ENCODE measurements at regions not wholly inside any gene's neighbourhood (a gene's known extent, or its start where the extent isn't known, plus 50 kb on each side); places are given as distances from the start of the nearest gene placed in this dataset.

DNA sequence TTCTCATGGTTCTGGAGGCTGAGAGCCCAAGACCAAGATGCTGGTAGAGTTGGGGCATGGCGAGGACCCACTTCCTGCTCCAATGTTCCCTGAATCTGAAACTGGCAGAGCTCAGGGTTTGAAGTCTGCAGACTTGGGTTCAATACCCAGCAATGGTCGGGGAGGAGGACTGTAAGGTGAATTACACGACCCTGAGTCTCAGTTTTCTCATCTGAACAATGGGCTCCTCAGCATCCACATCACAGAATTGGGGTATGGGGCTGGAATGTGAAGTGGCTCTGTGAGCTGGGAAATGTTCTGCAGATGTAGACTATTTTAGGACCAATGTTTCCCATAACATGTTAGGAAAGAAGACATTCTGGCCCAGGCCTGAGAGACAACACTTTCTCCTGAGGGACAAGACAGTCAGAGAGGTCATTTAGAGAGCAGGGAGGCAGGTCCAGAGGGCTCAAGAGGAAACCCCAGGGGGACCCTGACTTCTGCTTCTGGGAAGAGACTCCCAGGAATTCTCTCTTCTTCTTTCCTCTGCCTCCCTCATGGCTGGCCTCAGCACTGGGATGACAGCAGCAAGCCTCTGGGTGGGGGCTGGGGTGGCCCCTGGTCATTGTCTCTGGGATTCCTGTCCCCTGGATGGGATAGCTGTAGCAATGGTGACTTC lies 141.3 kb upstream of the PMEPA1 start:
- no peaks in the 10 kb centered on the region for H3K9me3 ChIP-seq (ENCODE audit: severe bottlenecking)
- DNase-seq, result no peak
- no peaks in the 10 kb centered on the region for H3K36me3 ChIP-seq
- H3K4me3 ChIP-seq (ENCODE audit: low read depth, low read length), result no peak overlapping the region
- no peak overlapping the region for H3K27ac ChIP-seq
- H3K27me3 ChIP-seq (ENCODE audit: insufficient read depth, low read depth, severe bottlenecking), result no peaks in the 10 kb centered on the region
- TF ChIP-seq, protein P1, sequence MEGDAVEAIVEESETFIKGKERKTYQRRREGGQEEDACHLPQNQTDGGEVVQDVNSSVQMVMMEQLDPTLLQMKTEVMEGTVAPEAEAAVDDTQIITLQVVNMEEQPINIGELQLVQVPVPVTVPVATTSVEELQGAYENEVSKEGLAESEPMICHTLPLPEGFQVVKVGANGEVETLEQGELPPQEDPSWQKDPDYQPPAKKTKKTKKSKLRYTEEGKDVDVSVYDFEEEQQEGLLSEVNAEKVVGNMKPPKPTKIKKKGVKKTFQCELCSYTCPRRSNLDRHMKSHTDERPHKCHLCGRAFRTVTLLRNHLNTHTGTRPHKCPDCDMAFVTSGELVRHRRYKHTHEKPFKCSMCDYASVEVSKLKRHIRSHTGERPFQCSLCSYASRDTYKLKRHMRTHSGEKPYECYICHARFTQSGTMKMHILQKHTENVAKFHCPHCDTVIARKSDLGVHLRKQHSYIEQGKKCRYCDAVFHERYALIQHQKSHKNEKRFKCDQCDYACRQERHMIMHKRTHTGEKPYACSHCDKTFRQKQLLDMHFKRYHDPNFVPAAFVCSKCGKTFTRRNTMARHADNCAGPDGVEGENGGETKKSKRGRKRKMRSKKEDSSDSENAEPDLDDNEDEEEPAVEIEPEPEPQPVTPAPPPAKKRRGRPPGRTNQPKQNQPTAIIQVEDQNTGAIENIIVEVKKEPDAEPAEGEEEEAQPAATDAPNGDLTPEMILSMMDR (IDR thresholded peaks at IDR 0.05; ENCODE audit: low read depth, low read length), result no peak

DNA sequence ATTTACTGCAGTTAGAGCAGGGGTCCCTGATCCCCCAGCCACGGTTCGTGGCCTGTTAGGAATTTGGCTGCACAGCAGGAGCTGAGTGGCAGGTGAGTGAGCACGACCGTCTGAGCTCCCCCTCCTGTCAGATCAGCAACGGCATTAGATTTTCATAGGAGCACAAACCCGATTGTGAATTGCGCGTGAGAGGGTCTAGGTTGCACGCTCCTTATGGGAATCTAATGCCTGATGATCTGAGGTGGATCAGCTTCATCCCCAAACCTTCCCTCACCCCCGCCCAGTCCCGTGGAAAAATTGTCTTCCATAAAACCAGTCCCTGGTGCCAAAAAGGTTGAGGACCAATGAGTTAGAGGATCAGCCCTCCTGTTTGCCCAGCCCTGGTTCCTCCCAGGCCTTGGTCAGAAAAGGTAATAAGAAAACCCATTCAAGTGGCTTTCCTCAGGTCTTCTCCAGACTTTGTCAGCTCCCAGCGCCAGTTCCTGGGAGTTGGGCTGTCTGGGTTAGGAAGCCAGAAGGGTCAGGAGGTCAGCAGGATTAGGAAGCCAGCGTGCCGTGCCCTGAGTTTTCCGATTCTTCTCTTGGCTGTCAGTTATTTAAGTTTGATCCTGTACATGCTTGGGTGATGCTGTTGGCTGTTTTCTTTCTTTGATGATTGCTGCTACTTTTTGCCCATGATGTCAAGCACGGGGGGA lies 139.9 kb upstream of the PMEPA1 start:
- TF ChIP-seq, protein P1 (IDR thresholded peaks at IDR 0.05; ENCODE audit: low read depth, low read length), result no peak
- H3K9me3 ChIP-seq (ENCODE audit: severe bottlenecking), result no peaks in the 10 kb centered on the region
- H3K27ac ChIP-seq, result no peak overlapping the region
- no peak overlapping the region for H3K4me3 ChIP-seq (ENCODE audit: low read depth, low read length)
- no peaks in the 10 kb centered on the region for H3K27me3 ChIP-seq (ENCODE audit: insufficient read depth, low read depth, severe bottlenecking)
- DNase-seq, result no peak
- no peaks in the 10 kb centered on the region for H3K36me3 ChIP-seq

DNA sequence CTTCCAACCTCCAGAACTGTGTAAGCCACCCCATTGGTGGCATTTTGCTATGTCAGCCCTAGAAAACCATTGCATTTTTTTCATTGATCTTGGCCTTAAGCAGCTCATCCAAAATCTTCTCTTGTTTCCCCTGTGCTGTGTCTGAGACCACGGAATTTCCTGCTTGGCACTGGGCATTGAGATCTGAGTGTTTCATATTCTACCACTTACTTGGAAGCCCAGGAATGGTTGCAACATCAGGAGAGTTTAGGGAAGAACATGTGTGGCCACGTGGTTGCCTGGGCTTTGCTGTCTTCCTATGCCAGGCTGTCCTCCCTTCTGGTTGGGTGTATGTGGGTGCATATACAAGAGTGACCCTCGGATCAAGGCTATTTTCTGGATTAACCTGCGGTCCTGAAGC lies 139.3 kb upstream of the PMEPA1 start:
- TF ChIP-seq, protein P1 (IDR thresholded peaks at IDR 0.05; ENCODE audit: low read depth, low read length), result no peak
- H3K4me3 ChIP-seq (ENCODE audit: low read depth, low read length), result no peak overlapping the region
- no peak overlapping the region for H3K27ac ChIP-seq
- no peaks in the 10 kb centered on the region for H3K9me3 ChIP-seq (ENCODE audit: severe bottlenecking)
- DNase-seq, result no peak
- H3K36me3 ChIP-seq, result no peaks in the 10 kb centered on the region
- no peaks in the 10 kb centered on the region for H3K27me3 ChIP-seq (ENCODE audit: insufficient read depth, low read depth, severe bottlenecking)

DNA sequence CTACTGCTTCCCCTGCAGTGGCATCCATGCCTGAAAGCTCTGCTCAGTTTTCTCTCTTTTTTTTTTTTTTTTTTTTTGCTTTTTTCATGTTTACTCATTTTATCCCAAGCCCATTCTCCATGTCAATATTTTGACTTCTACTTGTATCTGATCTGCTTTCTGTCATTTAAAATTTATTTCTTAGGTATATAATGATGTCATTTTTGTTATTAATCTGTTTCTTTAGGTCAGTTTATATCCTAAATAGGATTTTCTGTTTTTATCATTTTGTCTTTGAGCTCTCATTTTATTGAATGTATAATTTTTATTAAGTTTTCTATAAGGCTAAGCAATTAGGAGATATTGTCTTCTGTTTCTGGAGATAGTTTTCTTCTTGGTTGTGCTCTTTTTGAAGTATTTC lies 138.5 kb upstream of the PMEPA1 start:
- Histone ChIP-seq H3K36me3 (no peaks in the 10 kb centered on the region), H3K9me3 (ENCODE audit: severe bottlenecking) (no peaks in the 10 kb centered on the region), H3K4me3 (ENCODE audit: low read depth, low read length) (no peak overlapping the region), H3K27me3 (ENCODE audit: insufficient read depth, low read depth, severe bottlenecking) (no peaks in the 10 kb centered on the region), H3K27ac (no peak overlapping the region)
- no peak for DNase-seq
- TF ChIP-seq, protein P1 (IDR thresholded peaks at IDR 0.05; ENCODE audit: low read depth, low read length), result no peak

DNA sequence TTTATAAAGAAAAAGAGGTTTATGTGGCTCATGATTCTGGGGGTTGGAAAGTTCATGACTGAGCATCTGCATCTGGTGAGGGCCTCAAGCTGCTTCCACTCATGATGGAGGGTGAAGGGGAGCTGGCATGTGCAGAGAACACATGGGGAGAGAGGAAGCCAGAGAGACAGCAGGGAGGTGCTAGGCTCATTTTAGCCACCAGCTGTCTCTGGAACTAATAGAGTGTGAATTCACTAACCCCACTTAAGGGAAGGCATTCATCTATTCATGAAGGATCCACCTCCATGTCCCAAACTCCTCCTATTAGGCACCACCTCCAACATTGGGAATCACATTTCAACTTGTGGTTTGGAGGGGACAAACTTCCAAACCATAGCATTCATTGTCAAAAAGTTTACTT lies 137.3 kb upstream of the PMEPA1 start:
- H3K36me3 ChIP-seq, result no peaks in the 10 kb centered on the region
- no peaks in the 10 kb centered on the region for H3K9me3 ChIP-seq (ENCODE audit: severe bottlenecking)
- DNase-seq, result no peak
- no peaks in the 10 kb centered on the region for H3K27me3 ChIP-seq (ENCODE audit: insufficient read depth, low read depth, severe bottlenecking)
- H3K27ac ChIP-seq, result no peak overlapping the region
- TF ChIP-seq, protein P1 (IDR thresholded peaks at IDR 0.05; ENCODE audit: low read depth, low read length), result no peak
- no peak overlapping the region for H3K4me3 ChIP-seq (ENCODE audit: low read depth, low read length)

Data from WERI-Rb-1 (cell line).